NCI-H1105 treated with DMSO at 0.1 percent for 48 hours (cell line): ENCODE measurements at regions not wholly inside any gene's neighbourhood (a gene's known extent, or its start where the extent isn't known, plus 50 kb on each side); places are given as distances from the start of the nearest gene placed in this dataset.
A peak's percentile ranks its signal among the peaks of the same experiment; 100 is the strongest.
"Not testable (repeated sequence)": the region's sequence is repeated elsewhere in the genome, so short reads cannot be mapped to it uniquely, and the experiment has no call there.

ENCODE experiments used
- DNase-seq: peaks from one replicate; lab custom pipeline; 2025; lab: John Stamatoyannopoulos, UW

DNA sequence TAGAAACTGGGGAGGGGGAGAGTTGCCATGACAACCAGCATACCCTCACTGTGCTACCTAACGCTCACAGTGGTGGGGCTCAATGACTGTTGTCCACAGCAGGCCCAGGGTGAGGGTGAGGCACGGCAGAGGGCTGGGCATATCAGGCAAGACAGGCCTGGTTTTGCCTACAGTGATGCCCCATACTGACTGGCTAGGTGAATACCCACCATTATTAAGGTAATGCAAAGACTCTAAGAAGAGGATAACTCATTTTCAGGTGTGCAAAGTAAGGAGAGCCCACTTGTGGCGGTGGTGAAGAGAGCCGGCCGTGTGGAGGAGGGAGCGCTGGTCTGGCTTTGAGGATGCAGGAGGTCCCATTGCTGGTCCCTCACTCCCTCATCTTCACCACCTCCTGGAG lies 422.3 kb downstream of the FUT8 start:
- no peak for DNase-seq

GRCh38 chr14:65835501-65835900 lies 423.0 kb downstream of the FUT8 start:
- DNase-seq = no peak

- no peak for DNase-seq
Observed at GRCh38 chr14:65838565-65838964, 426.0 kb downstream of the FUT8 start.

DNA sequence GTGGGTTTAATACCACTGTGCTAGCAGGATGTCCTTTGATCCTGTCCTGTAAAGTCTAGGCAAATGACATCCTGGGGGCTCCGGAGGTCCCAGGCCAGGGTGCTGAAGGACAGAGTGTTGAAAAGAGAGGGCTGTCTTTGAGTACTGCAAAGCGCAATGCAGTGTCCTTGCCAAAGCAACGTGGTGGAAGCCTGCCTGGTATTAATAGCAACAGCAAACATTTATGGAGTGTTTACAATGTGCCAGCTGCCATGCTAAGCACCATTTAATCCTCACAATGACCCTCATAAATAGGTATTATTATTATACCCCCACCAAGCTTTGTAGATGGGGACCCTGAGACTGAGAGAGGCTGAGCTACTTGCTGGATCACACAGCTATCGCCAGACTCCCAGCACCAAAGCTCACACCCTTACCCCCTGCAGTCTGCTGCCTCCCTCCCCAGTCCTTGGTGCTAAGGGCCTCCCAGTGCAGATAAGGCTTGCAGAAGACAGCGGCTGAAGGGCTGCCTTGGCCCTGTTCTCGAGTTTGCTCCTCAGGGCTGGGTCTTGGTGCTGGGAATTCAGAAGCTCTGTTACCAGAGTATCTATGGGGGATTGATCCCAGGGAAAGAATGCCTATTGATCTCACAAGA lies 427.7 kb downstream of the FUT8 start:
- DNase-seq = peak; percentile 97

- no peak for DNase-seq
Observed at GRCh38 chr14:65840786-65841185, 428.3 kb downstream of the FUT8 start.

GRCh38 chr14:65846196-65846868 lies 433.8 kb downstream of the FUT8 start:
- peak; percentile 30 for DNase-seq

GRCh38 chr14:65847075-65847847 lies 434.7 kb downstream of the FUT8 start:
- no peak for DNase-seq

- not testable (repeated sequence) for DNase-seq
Observed at GRCh38 chr14:65847931-65848330, 435.4 kb downstream of the FUT8 start.

DNA sequence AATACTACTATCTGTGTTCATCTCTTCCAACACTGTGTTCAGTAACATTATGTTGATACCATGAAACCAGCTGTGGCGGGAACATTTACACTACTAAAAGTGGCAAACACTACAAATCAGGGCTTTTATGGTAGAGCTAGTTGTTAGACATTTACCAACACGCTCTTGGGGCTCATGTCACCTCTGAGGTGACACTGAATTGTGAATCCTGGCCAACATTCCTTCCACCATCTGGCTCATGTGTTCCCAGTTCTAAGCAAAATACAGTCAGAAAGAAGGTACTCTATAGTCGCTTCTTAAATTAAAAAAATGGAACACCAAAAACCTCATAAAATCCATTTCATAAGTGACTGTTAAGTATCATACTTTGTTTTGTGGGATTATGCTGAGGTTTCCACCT lies 436.6 kb downstream of the FUT8 start:
- DNase-seq = no peak

DNA sequence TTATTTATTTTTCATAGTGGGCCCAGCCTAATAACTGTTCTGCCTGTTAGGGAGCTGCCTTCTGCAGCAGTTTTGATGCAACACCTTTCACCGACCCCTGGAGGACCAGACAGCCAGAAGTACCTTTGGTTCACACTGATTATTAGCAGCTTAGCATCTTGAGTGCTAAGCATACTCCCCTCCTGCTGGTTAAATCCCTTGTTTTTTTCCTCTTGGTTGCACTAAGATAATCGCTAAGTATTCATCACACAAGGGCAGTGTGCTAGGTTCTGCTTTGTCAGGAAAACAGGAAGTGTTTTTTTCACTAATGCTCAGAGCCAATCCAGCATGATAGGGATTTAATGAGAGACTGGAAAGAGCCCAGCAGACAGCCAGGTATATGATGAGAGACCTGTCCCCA lies 437.0 kb downstream of the FUT8 start:
- DNase-seq = peak; percentile 22

GRCh38 chr14:65850429-65851135 lies 438.1 kb downstream of the FUT8 start:
- no peak for DNase-seq

GRCh38 chr14:65852689-65853088 lies 440.2 kb downstream of the FUT8 start:
- DNase-seq = no peak

DNA sequence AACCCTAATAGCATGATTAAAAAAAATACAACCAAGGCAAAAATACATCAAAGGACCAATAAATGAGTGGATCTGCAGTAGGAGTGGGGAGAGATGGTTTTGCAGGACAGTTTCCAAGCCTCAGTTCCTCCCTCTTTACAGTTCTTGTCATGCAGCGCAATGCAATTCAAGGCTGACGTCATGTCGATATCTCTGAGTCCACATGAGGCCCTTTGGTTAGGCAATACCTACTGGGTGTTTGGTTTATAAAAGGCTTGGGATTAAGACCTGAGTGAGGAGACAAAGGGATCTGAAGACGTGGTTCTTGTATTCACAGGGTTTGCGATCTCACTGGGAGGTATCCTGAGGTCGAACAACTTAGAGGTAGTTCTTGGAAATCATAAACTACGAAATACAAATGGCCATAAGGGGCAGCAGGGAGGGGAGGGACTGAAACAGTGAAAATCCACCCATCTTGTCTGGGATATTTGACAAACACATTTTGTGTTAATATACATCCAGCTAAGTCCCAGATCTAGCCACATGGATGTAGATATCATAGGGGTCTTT lies 441.0 kb downstream of the FUT8 start:
- no peak for DNase-seq

DNA sequence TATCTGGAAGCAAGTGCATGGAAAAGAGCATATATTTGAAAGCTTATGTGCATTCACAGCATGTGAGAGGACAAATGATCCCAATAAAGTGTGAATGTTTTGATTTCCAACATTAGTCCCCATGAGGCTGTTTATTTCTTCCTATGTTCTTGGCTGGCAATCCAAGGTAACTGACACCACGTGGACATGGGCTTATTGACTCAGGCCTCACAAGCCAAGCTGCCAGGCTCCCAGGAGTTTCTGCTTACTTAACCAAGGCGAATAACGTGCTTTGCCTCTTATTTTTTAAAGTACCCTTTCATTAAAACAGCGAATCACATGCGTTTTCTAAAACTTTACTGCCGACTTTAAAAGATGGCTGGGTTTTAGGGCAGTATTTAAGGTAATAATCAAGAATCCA lies 441.7 kb downstream of the FUT8 start:
- no peak for DNase-seq

- no peak for DNase-seq
Observed at GRCh38 chr14:65860956-65861611, 448.6 kb downstream of the FUT8 start.

- DNase-seq = no peak
Observed at GRCh38 chr14:65864549-65864948, 452.0 kb downstream of the FUT8 start.

DNA sequence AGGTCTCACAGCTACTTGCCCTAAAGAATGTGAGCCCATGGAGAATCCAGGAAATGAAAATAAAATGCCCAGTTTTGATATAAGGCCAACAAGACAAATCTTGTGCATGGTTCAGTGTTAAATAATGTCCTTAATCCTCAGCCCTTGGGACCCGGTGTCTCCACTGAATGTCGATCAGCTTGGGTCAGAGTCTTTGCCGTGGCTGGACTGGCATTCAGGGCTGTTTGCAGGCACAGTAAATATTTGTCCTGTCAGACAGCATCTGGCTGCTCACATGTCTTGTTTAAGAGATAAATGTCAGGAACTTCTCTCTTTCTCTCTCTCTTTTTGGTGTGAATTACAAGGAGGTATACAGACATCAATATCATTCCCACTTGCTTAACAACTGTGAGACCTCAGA lies 452.5 kb downstream of the FUT8 start:
- DNase-seq = no peak

DNA sequence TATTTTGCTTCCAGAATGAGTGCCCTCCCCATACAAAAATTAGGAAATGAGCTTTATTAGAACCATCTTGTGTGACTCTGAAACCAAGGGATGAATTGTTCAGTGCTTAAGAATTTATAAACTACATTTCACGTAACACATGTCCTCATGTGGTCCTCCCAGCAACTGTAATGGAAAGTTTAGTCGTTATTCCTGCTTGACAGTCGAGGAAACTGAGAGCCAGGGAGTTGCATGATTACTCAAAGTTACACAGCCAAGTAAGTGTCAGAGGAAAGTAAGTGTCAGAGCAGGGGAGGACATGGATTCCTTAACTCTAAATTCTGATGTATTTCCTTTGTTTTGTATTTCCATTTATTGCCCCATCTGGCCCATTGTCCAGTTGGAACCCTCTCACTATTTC lies 453.9 kb downstream of the FUT8 start:
- no peak for DNase-seq

DNA sequence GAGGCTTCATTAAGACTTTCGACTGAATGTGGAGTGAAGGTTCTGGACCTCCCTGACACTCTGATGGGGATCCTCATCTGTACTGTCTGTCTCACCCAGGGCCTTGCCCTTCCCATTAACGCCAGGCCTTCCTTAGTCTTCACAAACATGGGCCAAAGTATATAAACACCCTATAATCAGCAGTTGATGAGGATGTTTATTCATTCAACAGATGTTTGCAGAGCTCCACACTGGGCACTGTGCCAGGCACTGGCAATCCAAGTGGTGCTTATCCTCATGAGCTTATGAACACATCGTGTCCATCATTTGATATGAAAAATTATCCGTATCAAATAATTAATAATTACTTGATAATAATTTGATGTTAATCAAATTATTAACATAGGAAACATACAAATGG lies 454.4 kb downstream of the FUT8 start:
- DNase-seq = peak; percentile 82

- no peak for DNase-seq
Observed at GRCh38 chr14:65867333-65867732, 454.8 kb downstream of the FUT8 start.

DNA sequence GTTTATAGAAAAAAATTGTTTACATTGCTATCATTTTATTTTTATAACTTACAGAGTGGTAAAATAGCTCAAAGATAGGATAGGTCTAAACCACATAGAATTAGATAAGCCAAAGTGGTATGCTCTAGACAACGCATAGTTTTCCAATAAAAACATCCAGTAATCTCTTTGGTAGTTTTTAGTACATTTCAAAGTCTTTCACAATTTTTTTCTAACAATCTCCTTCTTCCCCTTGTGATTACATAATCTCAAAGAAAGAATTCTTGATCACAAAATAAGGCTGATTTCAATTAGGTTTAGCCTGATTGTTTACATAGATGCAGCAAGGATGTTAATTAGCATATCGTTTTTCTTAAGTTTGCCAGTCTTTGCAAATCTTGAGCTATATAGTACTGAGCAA lies 460.0 kb downstream of the FUT8 start:
- DNase-seq = no peak

GRCh38 chr14:65877166-65877565 lies 464.6 kb downstream of the FUT8 start:
- DNase-seq = no peak
